ENCODE measurements at regions not wholly inside any gene's neighbourhood (a gene's known extent, or its start where the extent isn't known, plus 50 kb on each side); places are given as distances from the start of the nearest gene placed in this dataset.

GRCh38 chr12:58481811-58482210, 438.5 kb downstream of the LRIG3 start:
- no peak for DNase-seq (ENCODE audit: low spot score)
- intact Hi-C loops (cut with DNase I), result no loop called here

GRCh38 chr12:58487255-58487654, 433.0 kb downstream of the LRIG3 start:
- intact Hi-C loops (cut with DNase I), result no loop called here
- DNase-seq (ENCODE audit: low spot score), result no peak

DNA sequence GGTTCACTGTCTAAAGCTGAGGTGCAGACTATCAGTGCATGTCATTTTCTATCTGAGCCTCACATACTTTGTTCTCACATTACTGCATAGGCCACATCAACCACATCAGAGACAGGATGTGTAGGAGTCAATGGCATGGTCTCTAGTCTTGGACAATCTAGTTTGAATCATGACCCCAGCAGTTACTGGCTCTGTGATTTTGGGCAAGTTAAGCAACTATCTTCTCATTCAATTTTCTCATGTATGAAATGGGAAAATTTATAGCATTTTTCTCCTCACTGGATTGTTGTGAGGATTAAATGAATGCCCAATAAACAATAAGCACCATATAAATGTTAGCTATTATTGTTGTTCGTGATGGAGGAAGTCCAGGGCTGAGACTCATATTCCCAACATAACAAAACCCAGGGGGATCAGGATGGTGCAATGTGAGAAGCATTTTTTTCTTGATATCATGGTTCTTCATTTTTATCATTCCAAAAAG, 432.6 kb downstream of the LRIG3 start:
- intact Hi-C loops (cut with DNase I), result no loop called here
- DNase-seq (ENCODE audit: low spot score), result no peak

- no peak for DNase-seq (ENCODE audit: low spot score)
Measured at GRCh38 chr12:58489394-58489793, 430.9 kb downstream of the LRIG3 start.

GRCh38 chr12:58491306-58491705, 429.0 kb downstream of the LRIG3 start:
- intact Hi-C loops (cut with DNase I), result no loop called here
- no peak for DNase-seq (ENCODE audit: low spot score)

More at GRCh38 chr12:58489394-58489793, 430.9 kb downstream of the LRIG3 start:
- intact Hi-C loops (cut with DNase I), result no loop called here

DNA sequence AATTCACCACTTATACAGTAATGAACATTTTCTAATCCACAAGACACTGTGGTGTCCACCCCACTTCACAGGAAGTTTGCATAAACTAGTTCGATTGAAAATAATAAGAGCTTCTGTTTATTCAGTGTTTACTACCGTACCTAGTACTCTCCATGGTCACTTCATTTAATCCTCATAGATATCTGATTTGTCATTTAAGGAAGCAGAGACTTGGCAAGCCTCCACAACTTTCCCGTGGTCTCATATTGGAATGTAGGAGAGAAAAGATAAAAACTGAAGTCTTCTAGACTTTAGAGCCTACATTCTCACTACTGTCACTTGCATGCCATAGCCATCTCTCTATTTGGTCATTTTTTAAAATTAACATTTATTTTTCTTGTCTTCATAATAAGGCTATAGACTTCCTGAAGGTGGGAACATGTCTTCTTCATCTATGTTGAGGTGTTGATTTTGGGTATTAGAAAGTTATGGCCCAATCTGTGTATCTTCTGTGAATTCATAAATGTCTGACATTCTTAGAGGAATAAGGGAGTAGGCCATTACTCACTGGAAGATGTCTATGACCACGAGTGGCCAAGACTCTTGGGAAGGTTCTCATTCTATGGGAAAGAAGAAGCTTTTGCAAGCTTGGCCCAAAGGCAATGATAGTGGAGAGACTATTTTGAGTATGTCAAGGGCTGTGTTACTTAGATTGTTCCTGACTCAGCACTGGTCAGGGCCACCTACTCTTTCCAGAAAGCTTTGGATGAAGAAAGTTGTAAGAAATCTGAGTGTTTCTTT, 423.7 kb downstream of the LRIG3 start:
- DNase-seq (ENCODE audit: low spot score), result no peak
- intact Hi-C loops (cut with DNase I), result no loop called here

- no peak for DNase-seq (ENCODE audit: low spot score)
- intact Hi-C loops (cut with DNase I), result no loop called here
Measured at GRCh38 chr12:58500399-58500798, 419.9 kb downstream of the LRIG3 start.

- intact Hi-C loops (cut with DNase I), result no loop called here
- DNase-seq (ENCODE audit: low spot score), result no peak
Measured at GRCh38 chr12:58502226-58502625, 418.1 kb downstream of the LRIG3 start.

GRCh38 chr12:58502841-58503240, 417.5 kb downstream of the LRIG3 start:
- intact Hi-C loops (cut with DNase I), result no loop called here
- no peak for DNase-seq (ENCODE audit: low spot score)

GRCh38 chr12:58503731-58504130, 416.6 kb downstream of the LRIG3 start:
- intact Hi-C loops (cut with DNase I), result no loop called here

DNA sequence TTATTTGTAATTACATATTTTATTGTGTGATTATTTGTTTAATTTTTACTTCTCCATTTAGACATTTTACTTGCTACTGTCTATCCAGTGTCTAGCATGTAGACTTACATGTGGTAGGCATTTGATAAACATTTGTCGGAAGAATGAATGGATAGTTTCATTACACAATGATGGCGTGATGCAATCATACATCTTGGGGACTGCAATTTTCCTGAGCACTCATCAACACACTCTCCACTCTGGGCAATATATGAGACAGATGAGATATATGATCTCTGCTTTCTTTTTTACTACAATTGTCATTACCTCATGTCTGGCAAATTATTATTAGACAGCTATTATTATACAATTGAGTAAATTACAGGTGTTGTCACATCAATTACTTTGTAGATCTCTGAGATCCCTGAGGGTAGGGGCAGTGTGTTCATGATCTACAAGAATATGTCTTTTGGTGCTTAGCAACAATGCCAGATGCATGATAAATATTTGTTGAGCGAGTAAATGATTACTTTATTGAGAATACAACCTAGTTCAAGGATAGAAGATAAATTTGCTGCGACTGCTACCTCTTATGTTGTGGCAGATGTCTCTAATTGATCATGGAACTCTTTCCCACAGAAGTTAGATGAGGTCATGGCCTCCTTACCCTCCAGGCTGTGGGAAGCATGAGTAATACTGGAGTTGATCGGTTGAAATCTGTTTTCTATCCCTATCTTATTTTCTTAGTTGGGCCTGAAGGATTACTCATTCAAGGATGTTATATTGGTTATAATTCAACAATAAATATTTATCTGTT, 416.0 kb downstream of the LRIG3 start:
- intact Hi-C loops (cut with DNase I), result no loop called here
- no peak for DNase-seq (ENCODE audit: low spot score)

More at GRCh38 chr12:58503731-58504130, 416.6 kb downstream of the LRIG3 start:
- no peak for DNase-seq (ENCODE audit: low spot score)

- intact Hi-C loops (cut with DNase I), result no loop called here
- no peak for DNase-seq (ENCODE audit: low spot score)
Measured at GRCh38 chr12:58509116-58509885, 411.0 kb downstream of the LRIG3 start.

- intact Hi-C loops (cut with DNase I), result no loop called here
Measured at GRCh38 chr12:58513301-58513834, 406.9 kb downstream of the LRIG3 start.

GRCh38 chr12:58513852-58514251, 406.5 kb downstream of the LRIG3 start:
- DNase-seq (ENCODE audit: low spot score), result no peak
- intact Hi-C loops (cut with DNase I), result no loop called here

More at GRCh38 chr12:58513301-58513834, 406.9 kb downstream of the LRIG3 start:
- DNase-seq (ENCODE audit: low spot score), result no peak

DNA sequence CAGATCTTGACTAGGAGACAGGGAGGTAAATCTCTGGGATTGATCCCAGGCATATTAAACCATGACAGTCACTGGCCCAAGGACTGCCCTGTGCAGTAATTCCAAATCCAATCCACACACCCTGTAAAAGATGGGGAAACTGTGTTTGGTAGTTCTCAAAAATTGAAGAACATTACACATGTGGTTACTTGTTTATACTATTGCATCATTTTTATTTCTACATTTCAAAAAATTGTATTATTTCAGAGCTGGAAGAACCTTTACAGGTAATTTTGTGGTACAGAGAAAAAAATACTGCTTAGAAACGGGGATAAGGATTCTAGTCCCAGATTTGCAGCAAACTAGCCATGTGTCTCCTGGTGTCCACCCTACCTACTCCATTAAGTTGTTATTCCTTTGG, 400.5 kb downstream of the LRIG3 start:
- intact Hi-C loops (cut with DNase I), result no loop called here
- DNase-seq (ENCODE audit: low spot score), result no peak

DNA sequence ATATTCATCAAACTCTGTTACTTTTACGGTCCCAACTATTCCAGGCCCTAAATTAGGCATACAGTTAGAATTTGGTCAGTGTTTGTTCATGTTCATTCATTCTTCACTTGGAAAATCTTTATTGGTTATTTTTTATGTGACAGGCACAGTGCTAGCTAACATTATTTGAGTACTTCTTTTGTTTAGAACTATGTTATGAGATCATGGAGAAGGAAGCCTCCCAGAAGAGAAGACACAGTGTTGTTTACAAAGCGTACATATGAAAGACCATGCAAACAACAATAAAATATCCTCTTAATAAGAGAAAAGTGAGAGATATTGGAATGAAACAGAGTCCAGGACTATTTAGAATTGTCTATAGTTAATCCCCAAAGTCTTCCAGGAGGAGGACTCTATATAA, 399.2 kb downstream of the LRIG3 start:
- intact Hi-C loops (cut with DNase I), result no loop called here
- DNase-seq (ENCODE audit: low spot score), result no peak

DNA sequence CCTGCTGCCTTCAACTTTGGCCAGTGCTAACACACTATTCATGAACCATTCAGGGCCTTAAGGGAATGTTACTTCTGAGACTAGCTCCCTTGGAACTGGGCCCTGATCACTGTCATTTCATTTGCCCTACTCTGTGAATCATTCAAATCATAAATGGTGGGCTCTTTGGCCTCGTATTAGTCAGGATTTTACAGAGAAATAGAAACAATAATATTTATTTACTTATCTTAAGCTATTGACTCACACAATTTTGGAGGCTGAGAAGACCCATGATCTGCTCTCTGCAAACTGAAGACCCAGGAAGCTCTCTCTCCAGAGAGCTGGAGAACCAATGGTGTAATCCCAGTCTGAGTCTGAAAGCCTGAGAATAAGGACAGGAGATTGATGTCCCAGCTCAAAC, 398.5 kb downstream of the LRIG3 start:
- DNase-seq (ENCODE audit: low spot score), result no peak
- intact Hi-C loops (cut with DNase I), result no loop called here

DNA sequence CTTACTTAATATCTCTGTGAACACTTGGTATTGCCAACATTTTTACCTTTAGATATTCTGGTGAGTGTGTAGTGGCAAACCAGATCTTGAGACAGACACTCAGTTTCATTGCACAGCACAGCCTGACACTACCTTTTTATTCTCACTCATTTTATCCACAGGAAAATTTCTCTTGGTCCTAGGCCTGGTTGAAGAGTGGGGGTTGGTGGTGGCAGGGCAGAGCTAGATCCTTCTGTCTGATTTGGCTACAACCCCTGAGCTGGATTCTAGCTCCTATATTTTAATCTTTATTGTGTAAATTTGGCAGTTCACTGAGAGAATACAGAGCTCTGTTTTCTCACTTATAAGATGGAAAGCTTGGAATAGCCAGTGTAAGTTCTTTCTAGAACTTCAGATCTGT, 396.9 kb downstream of the LRIG3 start:
- no peak for DNase-seq (ENCODE audit: low spot score)
- intact Hi-C loops (cut with DNase I), result no loop called here

- no peak for DNase-seq (ENCODE audit: low spot score)
- intact Hi-C loops (cut with DNase I), result no loop called here
Measured at GRCh38 chr12:58528271-58528670, 392.0 kb downstream of the LRIG3 start.
